ENCODE measurements at regions not wholly inside any gene's neighbourhood (a gene's known extent, or its start where the extent isn't known, plus 50 kb on each side); places are given as distances from the start of the nearest gene placed in this dataset.

DNA sequence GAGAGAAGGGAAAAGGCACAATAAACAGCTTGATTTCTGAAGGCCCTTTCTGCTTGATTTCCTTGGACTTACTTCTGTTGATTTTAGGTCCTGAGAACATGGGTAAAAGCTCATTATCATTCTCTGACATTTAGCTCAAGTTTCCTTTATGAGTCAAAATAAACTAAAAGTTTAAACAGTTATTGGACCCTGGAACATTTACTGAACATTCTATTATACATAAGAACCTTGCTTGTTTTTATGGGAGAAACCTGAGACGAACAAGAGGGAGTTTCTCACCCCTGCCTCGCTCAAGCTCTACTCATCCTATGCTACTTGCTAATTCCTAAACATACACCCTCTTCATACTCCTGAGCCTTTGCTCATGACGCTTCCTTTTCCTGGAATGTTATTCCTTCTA, 538.3 kb upstream of the PKN2 start:
- DNase-seq = no peak
- no peaks in the 10 kb centered on the region for H3K4me1 ChIP-seq
- 61 to 70% methylated on average over 3 of the region's 3 CpGs for WGBS, 2 donors (ENCODE audit: low coverage in 1 of 2)
- no peaks in the 10 kb centered on the region for H3K9me3 ChIP-seq
- no peak for TF ChIP-seq EP300 (IDR thresholded peaks at IDR 0.05; ENCODE audit: low read depth)
- no peak for TF ChIP-seq POLR2A (IDR thresholded peaks at IDR 0.05)
- TF ChIP-seq, protein P1, sequence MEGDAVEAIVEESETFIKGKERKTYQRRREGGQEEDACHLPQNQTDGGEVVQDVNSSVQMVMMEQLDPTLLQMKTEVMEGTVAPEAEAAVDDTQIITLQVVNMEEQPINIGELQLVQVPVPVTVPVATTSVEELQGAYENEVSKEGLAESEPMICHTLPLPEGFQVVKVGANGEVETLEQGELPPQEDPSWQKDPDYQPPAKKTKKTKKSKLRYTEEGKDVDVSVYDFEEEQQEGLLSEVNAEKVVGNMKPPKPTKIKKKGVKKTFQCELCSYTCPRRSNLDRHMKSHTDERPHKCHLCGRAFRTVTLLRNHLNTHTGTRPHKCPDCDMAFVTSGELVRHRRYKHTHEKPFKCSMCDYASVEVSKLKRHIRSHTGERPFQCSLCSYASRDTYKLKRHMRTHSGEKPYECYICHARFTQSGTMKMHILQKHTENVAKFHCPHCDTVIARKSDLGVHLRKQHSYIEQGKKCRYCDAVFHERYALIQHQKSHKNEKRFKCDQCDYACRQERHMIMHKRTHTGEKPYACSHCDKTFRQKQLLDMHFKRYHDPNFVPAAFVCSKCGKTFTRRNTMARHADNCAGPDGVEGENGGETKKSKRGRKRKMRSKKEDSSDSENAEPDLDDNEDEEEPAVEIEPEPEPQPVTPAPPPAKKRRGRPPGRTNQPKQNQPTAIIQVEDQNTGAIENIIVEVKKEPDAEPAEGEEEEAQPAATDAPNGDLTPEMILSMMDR (IDR thresholded peaks at IDR 0.05) = no peak
- TF ChIP-seq POLR2AphosphoS5 (IDR thresholded peaks at IDR 0.05) = no peak
- intact Hi-C loops (cut with DNase I; ENCODE audit: low total_unique reads) (no loop called here), in situ Hi-C loops (cut with MboI; ENCODE audit: low pct_ligation_motif_present in 1 of 4, low pct_unique_long_range_greater_than_20kb in 1 of 4, low sequenced_read_pairs in 3 of 4) (no loop called here)
- no peaks in the 10 kb centered on the region for H3K27me3 ChIP-seq
- H3K27ac ChIP-seq = no peak overlapping the region
- H3K4me3 ChIP-seq = no peak overlapping the region
- no peaks in the 10 kb centered on the region for H3K36me3 ChIP-seq

DNA sequence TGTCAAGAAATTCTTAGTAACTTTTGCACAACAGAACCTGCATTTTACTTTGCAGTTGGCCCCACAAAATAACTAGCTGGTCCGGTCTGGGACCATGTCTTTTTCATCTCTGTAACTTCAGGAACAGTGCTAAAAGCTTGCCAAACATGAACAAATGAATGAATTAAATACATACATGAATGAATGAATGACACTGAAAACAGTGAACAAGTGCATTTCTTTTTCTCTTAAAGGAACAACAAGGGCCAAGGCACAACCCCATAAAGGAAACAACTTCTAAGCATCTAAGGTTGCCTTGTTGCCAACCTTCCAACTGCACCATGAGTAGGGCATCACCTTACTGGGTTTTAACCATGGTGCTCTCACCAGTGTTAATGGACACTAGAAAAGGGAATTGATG, 534.4 kb upstream of the PKN2 start:
- intact Hi-C loops (cut with DNase I; ENCODE audit: low total_unique reads) (no loop called here), in situ Hi-C loops (cut with MboI; ENCODE audit: low pct_ligation_motif_present in 1 of 4, low pct_unique_long_range_greater_than_20kb in 1 of 4, low sequenced_read_pairs in 3 of 4) (no loop called here)
- no peaks in the 10 kb centered on the region for H3K27me3 ChIP-seq
- no peaks in the 10 kb centered on the region for H3K4me1 ChIP-seq
- DNase-seq = no peak
- 90 to 100% methylated on average over 1 of the region's 1 CpG for WGBS, 2 donors (ENCODE audit: low coverage in 1 of 2)
- H3K4me3 ChIP-seq = no peak overlapping the region
- TF ChIP-seq EP300 (IDR thresholded peaks at IDR 0.05; ENCODE audit: low read depth) = no peak
- TF ChIP-seq POLR2A (IDR thresholded peaks at IDR 0.05) = no peak
- TF ChIP-seq POLR2AphosphoS5 (IDR thresholded peaks at IDR 0.05) = no peak
- TF ChIP-seq, protein P1 (IDR thresholded peaks at IDR 0.05) = no peak
- no peaks in the 10 kb centered on the region for H3K36me3 ChIP-seq
- no peaks in the 10 kb centered on the region for H3K9me3 ChIP-seq
- no peak overlapping the region for H3K27ac ChIP-seq

DNA sequence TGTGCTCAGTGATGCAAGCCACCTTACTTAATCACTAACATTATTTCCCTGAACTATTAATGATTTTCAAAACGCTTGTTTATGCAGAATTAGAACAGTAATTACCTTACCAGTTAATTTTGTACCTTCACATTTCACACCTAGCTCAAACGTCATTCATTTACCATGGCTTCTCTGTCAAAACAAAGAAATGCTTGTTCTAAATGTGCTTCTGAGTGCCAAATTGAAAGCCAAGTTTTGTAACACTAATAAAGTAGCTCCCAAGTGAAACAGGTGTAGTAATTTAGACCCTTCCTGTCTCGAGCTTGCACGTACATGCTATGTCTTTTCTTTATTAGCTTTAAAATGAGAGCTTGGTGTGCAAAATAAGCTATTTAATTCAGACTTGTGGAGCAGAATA, 533.7 kb upstream of the PKN2 start:
- in situ Hi-C loops (cut with MboI; ENCODE audit: low pct_ligation_motif_present in 1 of 4, low pct_unique_long_range_greater_than_20kb in 1 of 4, low sequenced_read_pairs in 3 of 4) (no loop called here), intact Hi-C loops (cut with DNase I; ENCODE audit: low total_unique reads) (no loop called here)
- H3K27ac ChIP-seq = no peak overlapping the region
- no peak for DNase-seq
- H3K4me3 ChIP-seq = no peak overlapping the region
- TF ChIP-seq POLR2AphosphoS5 (IDR thresholded peaks at IDR 0.05) (no peak), POLR2A (IDR thresholded peaks at IDR 0.05) (no peak), EP300 (IDR thresholded peaks at IDR 0.05; ENCODE audit: low read depth) (no peak)
- TF ChIP-seq, protein P1 (IDR thresholded peaks at IDR 0.05) = no peak
- no peaks in the 10 kb centered on the region for H3K4me1 ChIP-seq
- H3K27me3 ChIP-seq = no peaks in the 10 kb centered on the region
- 42 to 43% methylated on average over 4 of the region's 4 CpGs for WGBS, 2 donors (ENCODE audit: low coverage in 1 of 2)
- no peaks in the 10 kb centered on the region for H3K9me3 ChIP-seq
- H3K36me3 ChIP-seq = no peaks in the 10 kb centered on the region

DNA sequence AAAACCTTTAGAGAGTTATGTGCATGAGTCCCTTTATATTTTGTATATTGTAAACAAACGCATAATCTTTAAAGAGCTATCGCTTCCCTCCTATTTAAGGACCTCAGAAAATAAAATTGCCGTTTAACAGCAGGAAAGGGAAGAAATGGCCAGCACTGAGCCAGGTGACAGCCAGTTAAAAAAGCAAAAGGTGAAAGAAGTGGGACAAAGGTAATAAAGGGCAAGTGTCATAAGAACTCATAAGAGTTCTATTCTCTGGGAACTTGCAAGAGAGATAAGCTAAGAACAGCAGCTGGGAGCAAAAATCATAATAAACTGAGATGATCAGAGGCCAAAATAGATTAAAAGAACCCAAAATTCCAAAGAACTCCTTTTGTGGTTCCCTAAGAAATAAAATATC, 520.9 kb upstream of the PKN2 start:
- no peak for DNase-seq
- 31 to 43% methylated on average over 3 of the region's 3 CpGs for WGBS, 2 donors (ENCODE audit: low coverage in 1 of 2)
- no peaks in the 10 kb centered on the region for H3K27me3 ChIP-seq
- TF ChIP-seq POLR2A (IDR thresholded peaks at IDR 0.05) = no peak
- no peak for TF ChIP-seq EP300 (IDR thresholded peaks at IDR 0.05; ENCODE audit: low read depth)
- TF ChIP-seq POLR2AphosphoS5 (IDR thresholded peaks at IDR 0.05) = no peak
- TF ChIP-seq, protein P1 (IDR thresholded peaks at IDR 0.05) = no peak
- no peaks in the 10 kb centered on the region for H3K36me3 ChIP-seq
- intact Hi-C loops (cut with DNase I; ENCODE audit: low total_unique reads) = no loop called here
- no peak overlapping the region for H3K27ac ChIP-seq
- peaks cover 0 to 3% (median 0%) of the 10 kb centered on the region in 4 donors for H3K4me1 ChIP-seq
- H3K4me3 ChIP-seq = no peak overlapping the region
- no peaks in the 10 kb centered on the region for H3K9me3 ChIP-seq
- in situ Hi-C loops (cut with MboI; ENCODE audit: low pct_ligation_motif_present in 1 of 4, low pct_unique_long_range_greater_than_20kb in 1 of 4, low sequenced_read_pairs in 3 of 4) = no loop called here
